ENCODE measurements at regions not wholly inside any gene's neighbourhood (a gene's known extent, or its start where the extent isn't known, plus 50 kb on each side); places are given as distances from the start of the nearest gene placed in this dataset.

GRCh38 chr18:55748227-55748738 lies 160.3 kb upstream of the TCF4 start:
- Histone ChIP-seq H3K4me3 (ENCODE audit: insufficient read depth, low read length, poor library complexity, severe bottlenecking) (no peak overlapping the region), H4K20me1 (ENCODE audit: low read depth, low read length) (no peaks in the 10 kb centered on the region), H3K79me2 (ENCODE audit: insufficient read depth, low read length) (no peaks in the 10 kb centered on the region), H3K27me3 (ENCODE audit: low read length) (no peaks in the 10 kb centered on the region), H3K4me2 (ENCODE audit: low read depth, low read length, poor library complexity, severe bottlenecking) (no peak overlapping the region), H3K9me3 (ENCODE audit: insufficient read depth, low read length) (no peaks in the 10 kb centered on the region), H3F3A (ENCODE audit: insufficient read depth) (no peaks in the 10 kb centered on the region), H3K36me3 (ENCODE audit: low read length) (no peaks in the 10 kb centered on the region), H2AFZ (ENCODE audit: low read depth, low read length, severe bottlenecking) (no peak overlapping the region), H3K9ac (ENCODE audit: low read length) (no peak overlapping the region), H3K9me2 (replicated peaks; ENCODE audit: insufficient read depth, low read length) (no peaks in the 10 kb centered on the region), H3K27ac (ENCODE audit: low read depth, low read length) (no peak overlapping the region)
- TF ChIP-seq EZH2phosphoT487 (conservative IDR thresholded peaks at IDR 0.05; ENCODE audit: low read length) = no peak
- no peak for TF ChIP-seq CTCF (IDR thresholded peaks at IDR 0.05; ENCODE audit: insufficient read depth, low read length, poor library complexity, severe bottlenecking)

- TF ChIP-seq CTCF (IDR thresholded peaks at IDR 0.05; ENCODE audit: insufficient read depth, low read length, poor library complexity, severe bottlenecking) (no peak), EZH2phosphoT487 (conservative IDR thresholded peaks at IDR 0.05; ENCODE audit: low read length) (no peak)
- no peaks in the 10 kb centered on the region for H4K20me1 ChIP-seq (ENCODE audit: low read depth, low read length)
- no peaks in the 10 kb centered on the region for H3F3A ChIP-seq (ENCODE audit: insufficient read depth)
- H3K79me2 ChIP-seq (ENCODE audit: insufficient read depth, low read length) = no peaks in the 10 kb centered on the region
- H2AFZ ChIP-seq (ENCODE audit: low read depth, low read length, severe bottlenecking) = no peak overlapping the region
- no peak overlapping the region for H3K4me3 ChIP-seq (ENCODE audit: insufficient read depth, low read length, poor library complexity, severe bottlenecking)
- H3K36me3 ChIP-seq (ENCODE audit: low read length) = no peaks in the 10 kb centered on the region
- H3K9me3 ChIP-seq (ENCODE audit: insufficient read depth, low read length) = no peaks in the 10 kb centered on the region
- H3K9me2 ChIP-seq (replicated peaks; ENCODE audit: insufficient read depth, low read length) = no peaks in the 10 kb centered on the region
- H3K27me3 ChIP-seq (ENCODE audit: low read length) = no peaks in the 10 kb centered on the region
- H3K27ac ChIP-seq (ENCODE audit: low read depth, low read length) = no peak overlapping the region
- no peak overlapping the region for H3K9ac ChIP-seq (ENCODE audit: low read length)
- H3K4me2 ChIP-seq (ENCODE audit: low read depth, low read length, poor library complexity, severe bottlenecking) = no peak overlapping the region
These were observed 156.2 kb upstream of the TCF4 start for GRCh38 chr18:55744206-55744605.

GRCh38 chr18:55743736-55744135 lies 155.7 kb upstream of the TCF4 start:
- no peak overlapping the region for H3K4me2 ChIP-seq (ENCODE audit: low read depth, low read length, poor library complexity, severe bottlenecking)
- TF ChIP-seq EZH2phosphoT487 (conservative IDR thresholded peaks at IDR 0.05; ENCODE audit: low read length) = no peak
- TF ChIP-seq CTCF (IDR thresholded peaks at IDR 0.05; ENCODE audit: insufficient read depth, low read length, poor library complexity, severe bottlenecking) = no peak
- no peaks in the 10 kb centered on the region for H3K79me2 ChIP-seq (ENCODE audit: insufficient read depth, low read length)
- H3K27me3 ChIP-seq (ENCODE audit: low read length) = no peaks in the 10 kb centered on the region
- no peaks in the 10 kb centered on the region for H3K36me3 ChIP-seq (ENCODE audit: low read length)
- H3K9me2 ChIP-seq (replicated peaks; ENCODE audit: insufficient read depth, low read length) = no peaks in the 10 kb centered on the region
- no peak overlapping the region for H2AFZ ChIP-seq (ENCODE audit: low read depth, low read length, severe bottlenecking)
- no peaks in the 10 kb centered on the region for H3F3A ChIP-seq (ENCODE audit: insufficient read depth)
- no peaks in the 10 kb centered on the region for H4K20me1 ChIP-seq (ENCODE audit: low read depth, low read length)
- H3K9me3 ChIP-seq (ENCODE audit: insufficient read depth, low read length) = no peaks in the 10 kb centered on the region
- no peak overlapping the region for H3K27ac ChIP-seq (ENCODE audit: low read depth, low read length)
- no peak overlapping the region for H3K9ac ChIP-seq (ENCODE audit: low read length)
- H3K4me3 ChIP-seq (ENCODE audit: insufficient read depth, low read length, poor library complexity, severe bottlenecking) = no peak overlapping the region

Measured in SU-DHL-6 (cell line).